Small intestine (tissue), 7 donors: ENCODE measurements at regions not wholly inside any gene's neighbourhood (a gene's known extent, or its start where the extent isn't known, plus 50 kb on each side); places are given as distances from the start of the nearest gene placed in this dataset.

Experiments used
- DNase-seq, 2 donors: peaks; one replicate each; pipeline versions ENCODE4 v3.0.0 to v3.0.0-alpha.2; 2013
- FAIRE-seq: peaks from 2 replicates; lab custom pipeline; 2012; peaks lifted over from hg19 to GRCh38; lab: Jason Lieb, UNC
- H3K27ac ChIP-seq, 3 donors: one replicate each; pipeline ENCODE4 v1.5.1; 2013; ENCODE audit warnings: low read length in 2 of 3, mild to moderate bottlenecking in 2 of 3, control low read depth in 1 of 3, inconsistent platforms in 1 of 3, low read depth in 1 of 3, moderate library complexity in 1 of 3
- H3K27me3 ChIP-seq, 3 donors: one replicate each; pipeline ENCODE4 v1.6.1; 2013; ENCODE audit warnings: low read length in 3 of 3, inconsistent platforms in 1 of 3; ENCODE audit not compliant: control insufficient read depth in 3 of 3, insufficient read depth in 3 of 3
- H3K36me3 ChIP-seq, 3 donors: one replicate each; pipeline ENCODE4 v1.6.1; 2013; ENCODE audit warnings: low read length in 3 of 3, inconsistent platforms in 1 of 3, low read depth in 1 of 3, mild to moderate bottlenecking in 1 of 3, moderate library complexity in 1 of 3; ENCODE audit not compliant: control insufficient read depth in 3 of 3, insufficient read depth in 2 of 3
- H3K4me1 ChIP-seq, 3 donors: one replicate each; pipeline ENCODE4 v1.6.1; 2013; ENCODE audit warnings: low read length in 2 of 3, inconsistent platforms in 1 of 3, low read depth in 1 of 3, mild to moderate bottlenecking in 1 of 3, moderate library complexity in 1 of 3; ENCODE audit not compliant: control insufficient read depth in 3 of 3, insufficient read depth in 2 of 3
- H3K4me3 ChIP-seq, 3 donors: one replicate each; pipeline ENCODE4 v1.5.1; 2013; ENCODE audit warnings: low read length in 3 of 3, control low read depth in 1 of 3, inconsistent platforms in 1 of 3, low read depth in 1 of 3, mild to moderate bottlenecking in 1 of 3, moderate library complexity in 1 of 3
- H3K9me3 ChIP-seq, 2 donors: one replicate each; pipeline ENCODE4 v1.6.1; 2013; ENCODE audit warnings: low read depth in 1 of 2, low read length in 1 of 2; ENCODE audit not compliant: control insufficient read depth in 2 of 2, insufficient read depth in 1 of 2
- WGBS, 3 donors: extraction: QIAGEN DNeasy Blood & Tissue Kit; methylation state at CpG; one replicate each; pipeline ENCODE4 v1.1.7; 2013; 5-methylcytosine and 5-hydroxymethylcytosine counted together
- donor health status: healthy with polysubstance abuse.
- donor health status: control.
- donor health status: control.
- donor health status: Bipolar disorder and iron deficiency.
- donor health status: healthy.

DNA sequence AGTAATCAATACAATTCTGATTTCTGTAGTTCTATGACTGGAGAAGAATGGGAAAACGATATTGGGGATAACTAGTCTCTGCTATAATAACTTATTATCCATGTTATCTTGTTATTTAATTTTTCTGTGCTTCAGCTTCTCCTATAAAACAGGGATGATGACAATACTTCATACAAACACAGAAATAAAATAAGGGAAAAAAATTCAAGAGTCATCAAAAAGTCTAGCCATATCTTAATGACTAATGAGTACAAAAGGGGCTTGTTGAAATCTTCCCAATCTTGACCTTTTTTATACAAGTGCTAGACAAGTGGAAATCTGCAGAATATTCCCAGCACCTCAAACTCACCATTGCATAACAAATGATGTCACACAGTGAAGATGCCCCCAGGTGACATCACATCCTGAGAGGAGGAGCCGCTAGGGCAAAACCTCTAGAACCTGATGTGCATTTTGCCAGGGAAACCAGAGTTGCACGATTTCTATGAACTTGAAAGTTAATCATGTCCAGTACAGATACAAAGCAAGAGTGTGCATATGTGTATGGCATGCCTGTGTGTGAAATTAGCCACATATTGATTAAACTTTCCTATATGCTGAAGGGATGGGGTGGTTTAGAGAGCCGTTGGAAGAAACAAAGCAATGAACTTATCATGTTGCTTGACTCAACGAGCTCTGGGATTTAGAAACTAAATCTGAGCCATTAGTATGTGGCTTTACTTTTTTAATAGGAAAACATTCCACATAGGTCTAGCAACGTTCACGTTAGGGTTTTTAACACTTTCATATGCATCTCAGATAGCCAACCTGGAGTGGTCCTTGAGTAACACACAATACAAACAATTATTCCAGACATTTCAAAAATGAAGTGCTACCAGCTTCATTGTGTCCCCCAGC is 278.9 kb downstream of the SLC4A3 start:
- no peak overlapping the region for H3K27ac ChIP-seq

DNA sequence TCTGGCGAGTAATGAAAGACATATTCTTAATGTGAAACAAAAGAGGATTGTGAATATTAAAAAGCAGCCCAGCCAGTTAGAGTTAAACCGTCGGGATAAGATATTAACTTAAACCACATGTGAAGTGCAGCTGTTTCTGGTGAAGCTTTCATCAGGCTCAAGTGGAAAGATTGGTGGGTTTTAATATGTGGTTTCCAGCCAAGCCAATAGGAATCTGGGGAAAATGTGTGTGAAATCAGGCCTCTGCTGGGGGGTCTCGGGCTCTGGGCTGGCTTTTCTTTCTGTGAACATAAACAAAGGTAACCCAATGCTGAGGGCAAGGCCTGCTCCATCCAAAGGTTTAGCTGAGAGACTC is 279.6 kb downstream of the SLC4A3 start:
- Histone ChIP-seq H3K4me1 (no peaks in the 10 kb centered on the region), H3K27ac (no peak overlapping the region), H3K9me3 (no peaks in the 10 kb centered on the region), H3K27me3 (no peaks in the 10 kb centered on the region), H3K36me3 (no peaks in the 10 kb centered on the region), H3K4me3 (no peak overlapping the region)
- WGBS, 3 donors = 57 to 63% (median 60%) methylated on average over 4 of the region's 4 CpGs
- FAIRE-seq (no peak), DNase-seq (no peak)

More for the DNA sequence above, 278.9 kb downstream of the SLC4A3 start:
- DNase-seq = no peak
- FAIRE-seq = no peak
- Histone ChIP-seq H3K36me3 (no peaks in the 10 kb centered on the region), H3K4me3 (no peak overlapping the region), H3K4me1 (no peaks in the 10 kb centered on the region), H3K9me3 (no peaks in the 10 kb centered on the region), H3K27me3 (no peaks in the 10 kb centered on the region)
- 64 to 69% (median 67%) methylated on average over 7 of the region's 7 CpGs for WGBS, 3 donors

DNA sequence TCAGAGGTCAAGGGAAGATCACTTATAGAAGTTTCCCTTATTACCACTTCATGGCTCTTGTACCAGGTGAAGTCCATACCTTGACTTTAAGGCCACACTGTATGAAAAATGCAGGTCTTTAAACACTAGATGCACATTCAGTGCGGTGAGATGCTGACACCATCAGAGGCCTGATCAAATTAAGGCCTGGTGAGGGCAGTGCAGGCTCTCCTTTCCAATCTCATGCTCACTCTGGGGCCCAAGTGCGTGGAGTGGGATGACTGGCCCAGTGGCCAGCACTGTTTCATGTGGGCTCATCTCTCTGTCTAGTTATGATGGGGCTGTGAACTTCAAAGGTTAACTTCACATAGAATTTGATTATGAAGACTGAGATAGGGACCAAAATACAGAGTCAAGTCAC is 281.1 kb downstream of the SLC4A3 start:
- FAIRE-seq = no peak
- H3K27me3 ChIP-seq = no peaks in the 10 kb centered on the region
- H3K4me3 ChIP-seq = no peak overlapping the region
- H3K27ac ChIP-seq = no peak overlapping the region
- 80 to 85% (median 81%) methylated on average over 2 of the region's 2 CpGs for WGBS, 3 donors
- no peak for DNase-seq
- no peaks in the 10 kb centered on the region for H3K9me3 ChIP-seq
- no peaks in the 10 kb centered on the region for H3K36me3 ChIP-seq
- no peaks in the 10 kb centered on the region for H3K4me1 ChIP-seq

DNA sequence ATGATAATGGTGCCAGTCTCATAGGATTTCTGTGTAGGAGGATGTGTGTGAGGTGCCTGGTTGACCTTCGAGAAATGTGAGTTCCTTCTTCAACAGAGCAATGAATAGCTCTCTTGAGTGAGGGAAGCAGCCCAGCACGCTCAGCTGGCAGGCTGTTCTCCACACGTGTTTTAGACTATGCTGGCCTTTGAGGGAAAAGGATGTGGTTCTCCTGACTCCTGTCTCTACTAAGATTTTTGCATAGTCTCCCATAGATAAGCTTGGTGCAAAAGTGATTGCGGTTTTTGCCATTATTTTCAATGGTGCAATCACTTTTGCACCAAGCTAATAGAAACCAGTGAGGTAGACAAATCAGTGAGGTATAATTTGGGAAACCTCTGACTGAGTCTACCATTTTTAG is 284.1 kb downstream of the SLC4A3 start:
- no peak overlapping the region for H3K27ac ChIP-seq
- 75 to 81% (median 77%) methylated on average over 4 of the region's 4 CpGs for WGBS, 3 donors
- H3K4me3 ChIP-seq = no peak overlapping the region
- no peaks in the 10 kb centered on the region for H3K4me1 ChIP-seq
- no peaks in the 10 kb centered on the region for H3K36me3 ChIP-seq
- H3K27me3 ChIP-seq = no peaks in the 10 kb centered on the region
- no peaks in the 10 kb centered on the region for H3K9me3 ChIP-seq
- FAIRE-seq = no peak
- no peak for DNase-seq

DNA sequence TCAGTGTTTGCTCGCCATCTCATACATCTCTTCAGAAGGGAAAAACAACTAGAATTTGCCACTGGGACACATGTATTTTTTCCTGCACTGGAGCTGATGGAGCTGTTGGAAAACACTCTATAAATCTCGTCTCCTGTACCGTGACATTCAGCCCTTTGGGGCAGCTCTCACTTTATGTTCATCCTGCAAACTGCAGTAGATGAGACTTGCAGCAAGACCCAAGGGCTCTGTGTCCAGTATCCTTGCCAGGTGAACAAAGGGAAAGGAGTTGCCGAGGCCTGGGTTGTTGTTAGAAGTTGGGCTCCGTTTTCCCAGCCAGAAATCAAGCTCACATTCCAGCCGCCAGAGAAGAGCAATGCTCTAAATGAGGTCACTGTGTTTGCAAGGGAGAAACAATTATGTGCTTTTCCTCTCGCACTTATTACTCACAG is 285.1 kb downstream of the SLC4A3 start:
- no peaks in the 10 kb centered on the region for H3K9me3 ChIP-seq
- DNase-seq (peak in 1 of 2 donors; percentile 4), FAIRE-seq (no peak)
- no peaks in the 10 kb centered on the region for H3K27me3 ChIP-seq
- WGBS, 3 donors = 45 to 50% (median 47%) methylated on average over 7 of the region's 7 CpGs
- H3K4me1 ChIP-seq = no peaks in the 10 kb centered on the region
- no peak overlapping the region for H3K27ac ChIP-seq
- H3K36me3 ChIP-seq = no peaks in the 10 kb centered on the region
- H3K4me3 ChIP-seq = no peak overlapping the region

DNA sequence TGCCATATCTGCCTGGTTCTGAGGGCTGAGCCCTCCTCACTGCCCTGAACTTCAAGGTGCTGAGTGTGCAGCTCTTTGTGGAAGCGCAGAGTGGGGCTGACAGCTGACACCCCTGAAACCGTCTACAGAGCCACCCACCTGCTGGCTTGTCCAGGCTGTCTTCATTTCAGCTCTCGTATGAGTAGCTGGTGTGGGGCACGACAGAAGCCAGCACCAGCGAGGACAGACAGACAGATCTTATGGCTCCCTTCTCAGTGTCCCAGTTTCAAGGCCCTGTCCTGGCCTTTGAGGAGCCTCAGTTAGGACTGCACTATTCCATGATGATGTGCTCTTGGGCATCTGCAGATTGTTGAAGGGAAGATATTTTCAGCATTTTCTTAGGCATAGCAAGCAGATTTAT is 287.1 kb downstream of the SLC4A3 start:
- no peak overlapping the region for H3K27ac ChIP-seq
- H3K9me3 ChIP-seq = no peaks in the 10 kb centered on the region
- no peak overlapping the region for H3K4me3 ChIP-seq
- no peaks in the 10 kb centered on the region for H3K4me1 ChIP-seq
- H3K27me3 ChIP-seq = peaks cover 0 to 3% (median 0%) of the 10 kb centered on the region in 3 donors
- DNase-seq (no peak), FAIRE-seq (no peak)
- 85 to 91% (median 88%) methylated on average over 5 of the region's 5 CpGs for WGBS, 3 donors
- no peaks in the 10 kb centered on the region for H3K36me3 ChIP-seq

DNA sequence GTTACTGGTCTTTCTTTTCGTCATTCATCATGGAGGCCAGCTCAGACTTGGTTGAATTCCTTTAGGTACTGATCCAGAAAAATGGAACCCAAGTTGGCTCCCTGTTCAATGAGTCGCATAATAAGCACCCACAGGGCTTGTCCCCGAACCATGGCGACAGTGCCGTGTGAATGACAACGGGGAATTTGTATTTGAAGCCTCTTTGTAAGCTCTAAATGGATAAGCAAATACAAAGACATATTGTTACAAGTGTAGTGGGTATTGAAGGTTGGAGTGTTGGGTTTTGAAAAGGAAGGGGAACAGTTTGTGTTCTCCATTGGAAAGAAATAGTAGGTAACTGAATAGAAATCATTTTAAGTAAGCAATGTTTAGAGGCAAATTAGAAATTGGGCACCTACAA is 288.9 kb downstream of the SLC4A3 start:
- WGBS, 3 donors = 86 to 90% (median 90%) methylated on average over 6 of the region's 6 CpGs
- Histone ChIP-seq H3K36me3 (no peaks in the 10 kb centered on the region), H3K4me1 (no peaks in the 10 kb centered on the region), H3K27me3 (peaks cover 0 to 3% (median 0%) of the 10 kb centered on the region in 3 donors), H3K27ac (no peak overlapping the region), H3K4me3 (no peak overlapping the region), H3K9me3 (no peaks in the 10 kb centered on the region)
- no peak for FAIRE-seq
- no peak for DNase-seq

DNA sequence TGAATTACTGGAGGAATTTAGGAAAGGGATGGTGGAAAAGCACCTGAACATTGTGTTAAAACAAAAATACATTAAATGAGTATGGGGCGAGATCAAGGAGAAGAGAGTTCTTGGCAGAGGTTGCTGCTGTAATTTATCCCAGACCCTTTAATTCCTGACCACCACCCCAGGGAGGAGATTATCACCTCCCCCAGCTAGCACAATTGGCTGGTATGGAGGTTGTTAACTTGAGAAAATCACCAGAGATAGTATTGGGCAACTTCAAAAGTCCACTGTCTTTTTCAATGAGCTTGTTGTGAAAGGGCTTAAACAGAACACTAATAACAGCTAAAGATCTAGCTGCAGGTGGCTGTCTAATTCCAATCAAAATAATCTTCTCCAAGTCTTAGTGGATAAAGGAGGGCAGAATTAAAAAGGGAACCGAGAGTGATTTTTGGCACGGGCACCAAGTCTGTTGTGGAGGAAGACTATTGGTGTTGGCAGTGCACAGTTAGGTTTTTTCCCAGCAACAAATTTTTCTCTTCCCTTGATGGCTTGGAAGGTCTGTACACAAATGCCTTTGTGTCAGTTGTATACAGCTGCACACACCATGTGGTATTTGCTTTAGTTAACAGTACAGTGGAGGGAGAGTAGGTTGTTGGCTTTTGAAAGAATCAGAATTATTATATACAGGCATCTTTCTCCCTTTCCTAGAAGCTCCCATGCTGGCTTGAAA is 289.5 kb downstream of the SLC4A3 start:
- H3K9me3 ChIP-seq = no peaks in the 10 kb centered on the region
- WGBS, 3 donors = 57 to 74% (median 64%) methylated on average over 3 of the region's 3 CpGs
- no peaks in the 10 kb centered on the region for H3K4me1 ChIP-seq
- peaks cover 0 to 3% (median 0%) of the 10 kb centered on the region in 3 donors for H3K27me3 ChIP-seq
- H3K36me3 ChIP-seq = no peaks in the 10 kb centered on the region
- H3K27ac ChIP-seq = no peak overlapping the region
- FAIRE-seq (no peak), DNase-seq (no peak)
- no peak overlapping the region for H3K4me3 ChIP-seq
